ENCODE measurements at regions not wholly inside any gene's neighbourhood (a gene's known extent, or its start where the extent isn't known, plus 50 kb on each side); places are given as distances from the start of the nearest gene placed in this dataset.

DNA sequence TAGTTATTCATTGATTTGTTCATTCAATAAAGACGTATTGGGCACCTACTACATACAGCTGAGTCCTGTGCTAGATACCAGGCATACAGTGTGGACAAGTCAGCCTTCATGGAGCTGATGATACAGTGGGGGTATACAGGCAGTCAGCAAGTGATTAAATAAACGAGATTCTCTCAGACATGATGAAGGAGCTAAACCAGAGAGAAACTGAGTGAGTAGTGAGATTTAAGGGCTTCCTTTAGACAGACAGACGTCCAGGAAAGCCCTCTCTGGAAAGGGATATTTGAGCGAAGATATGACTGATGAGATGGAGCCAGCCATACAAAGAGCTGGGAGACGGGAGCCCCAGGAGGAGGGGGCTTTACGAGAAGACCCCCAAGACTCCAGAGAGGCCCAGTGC, 122.6 kb upstream of the MYCN start:
- TF ChIP-seq, protein P1, sequence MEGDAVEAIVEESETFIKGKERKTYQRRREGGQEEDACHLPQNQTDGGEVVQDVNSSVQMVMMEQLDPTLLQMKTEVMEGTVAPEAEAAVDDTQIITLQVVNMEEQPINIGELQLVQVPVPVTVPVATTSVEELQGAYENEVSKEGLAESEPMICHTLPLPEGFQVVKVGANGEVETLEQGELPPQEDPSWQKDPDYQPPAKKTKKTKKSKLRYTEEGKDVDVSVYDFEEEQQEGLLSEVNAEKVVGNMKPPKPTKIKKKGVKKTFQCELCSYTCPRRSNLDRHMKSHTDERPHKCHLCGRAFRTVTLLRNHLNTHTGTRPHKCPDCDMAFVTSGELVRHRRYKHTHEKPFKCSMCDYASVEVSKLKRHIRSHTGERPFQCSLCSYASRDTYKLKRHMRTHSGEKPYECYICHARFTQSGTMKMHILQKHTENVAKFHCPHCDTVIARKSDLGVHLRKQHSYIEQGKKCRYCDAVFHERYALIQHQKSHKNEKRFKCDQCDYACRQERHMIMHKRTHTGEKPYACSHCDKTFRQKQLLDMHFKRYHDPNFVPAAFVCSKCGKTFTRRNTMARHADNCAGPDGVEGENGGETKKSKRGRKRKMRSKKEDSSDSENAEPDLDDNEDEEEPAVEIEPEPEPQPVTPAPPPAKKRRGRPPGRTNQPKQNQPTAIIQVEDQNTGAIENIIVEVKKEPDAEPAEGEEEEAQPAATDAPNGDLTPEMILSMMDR (IDR thresholded peaks at IDR 0.05 in 4 of 5, conservative IDR thresholded peaks at IDR 0.05 in 1 of 5) = no peak
- no peak for TF ChIP-seq POLR2A (IDR thresholded peaks at IDR 0.05)
